ENCODE measurements at regions not wholly inside any gene's neighbourhood (a gene's known extent, or its start where the extent isn't known, plus 50 kb on each side); places are given as distances from the start of the nearest gene placed in this dataset.

DNA sequence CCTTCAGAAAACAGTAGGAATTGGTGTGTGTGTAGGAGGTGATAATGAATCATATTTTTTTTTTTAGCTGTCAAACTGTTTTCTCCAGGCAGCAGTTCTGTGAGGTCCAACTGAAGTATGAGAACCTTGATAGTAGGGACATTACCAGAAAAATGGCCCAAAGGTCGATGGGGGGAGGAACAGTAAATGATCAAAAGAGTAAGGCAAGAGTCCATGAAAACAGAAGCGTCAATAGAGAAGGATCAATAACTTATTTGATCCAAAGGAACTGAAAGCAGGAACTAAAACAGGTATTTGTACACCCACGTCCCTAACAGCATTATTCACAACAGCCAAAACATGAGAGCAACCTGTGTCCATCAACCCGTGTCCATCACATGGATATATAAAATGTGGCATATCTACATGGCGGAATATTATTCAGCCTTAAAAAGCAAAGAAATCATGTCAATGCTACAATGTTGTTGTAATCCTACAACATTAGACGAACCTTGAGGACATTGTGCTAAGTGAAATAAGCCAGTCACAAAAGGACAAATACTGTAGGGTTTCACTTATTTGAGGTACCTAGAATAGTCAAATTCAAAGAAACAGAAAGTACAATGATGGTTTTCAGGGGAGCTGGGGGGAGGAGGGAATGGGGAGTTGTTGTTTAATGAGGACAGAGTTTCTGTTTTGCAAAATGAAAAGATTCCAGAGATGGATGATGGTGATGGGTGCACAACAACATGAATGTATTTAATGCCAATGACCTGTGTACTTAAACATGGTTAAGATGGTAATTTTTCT, 214.0 kb upstream of the KLF14 start:
- Histone ChIP-seq H3K4me1 (ENCODE audit: control insufficient read depth, insufficient read depth, low read length) (no peaks in the 10 kb centered on the region), H3K9me3 (replicated peaks; ENCODE audit: control insufficient read depth, low read depth, low read length) (no peaks in the 10 kb centered on the region), H3K27ac (ENCODE audit: low read length) (no peak overlapping the region), H3K36me3 (ENCODE audit: control insufficient read depth, insufficient read depth, low read length) (no peaks in the 10 kb centered on the region), H3K4me3 (ENCODE audit: low read length) (no peak overlapping the region), H3K27me3 (ENCODE audit: control insufficient read depth, insufficient read depth, low read length) (peaks cover 3% of the 10 kb centered on the region)
- 57% methylated on average over 1 of the region's 6 CpGs for WGBS (ENCODE audit: insufficient coverage)
- DNase-seq, result no peak

DNA sequence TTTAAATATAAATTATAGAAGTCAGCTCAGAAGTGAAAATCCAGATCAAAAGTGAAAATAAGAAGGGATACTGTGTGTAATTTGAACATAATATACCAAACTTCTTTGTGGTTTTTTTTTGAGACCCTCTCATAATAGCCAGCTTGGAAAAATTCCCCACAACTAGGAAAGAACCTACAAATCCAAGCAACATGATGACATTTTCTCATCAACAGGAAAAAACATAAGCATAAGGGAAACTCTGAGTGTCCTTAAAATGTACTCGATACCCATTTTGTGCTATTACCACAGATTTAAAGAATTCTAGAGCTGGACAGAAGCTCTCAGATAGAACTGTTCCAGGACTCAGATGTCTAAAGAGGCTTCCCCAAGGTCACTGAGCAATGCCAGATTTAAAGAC, 214.8 kb upstream of the KLF14 start:
- Histone ChIP-seq H3K36me3 (ENCODE audit: control insufficient read depth, insufficient read depth, low read length) (no peaks in the 10 kb centered on the region), H3K9me3 (replicated peaks; ENCODE audit: control insufficient read depth, low read depth, low read length) (no peaks in the 10 kb centered on the region), H3K27me3 (ENCODE audit: control insufficient read depth, insufficient read depth, low read length) (peaks cover 3% of the 10 kb centered on the region), H3K27ac (ENCODE audit: low read length) (no peak overlapping the region), H3K4me1 (ENCODE audit: control insufficient read depth, insufficient read depth, low read length) (no peaks in the 10 kb centered on the region), H3K4me3 (ENCODE audit: low read length) (no peak overlapping the region)
- WGBS (ENCODE audit: insufficient coverage), result no CpG with 5 or more reads among the region's 1 CpG
- DNase-seq, result no peak

DNA sequence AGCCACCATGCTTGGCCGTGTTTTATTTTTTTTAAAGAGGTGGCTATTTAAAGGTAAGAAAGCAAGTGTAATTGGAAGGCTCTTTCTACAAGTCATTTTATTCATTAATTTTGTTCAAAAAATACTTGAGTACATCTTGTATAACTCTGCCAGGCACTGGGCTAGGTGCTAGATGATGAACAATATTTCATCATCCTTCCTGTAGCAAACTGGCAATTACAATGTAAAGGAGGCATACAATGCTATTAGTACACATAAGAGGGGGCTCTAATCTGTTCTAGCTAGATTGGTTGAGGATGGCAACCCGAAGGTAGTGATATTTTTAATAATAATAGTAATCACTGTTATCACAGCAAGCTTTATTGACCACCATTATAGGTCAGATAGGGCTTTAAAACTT, 215.5 kb upstream of the KLF14 start:
- WGBS (ENCODE audit: insufficient coverage), result no CpG with 5 or more reads among the region's 2 CpGs
- DNase-seq, result no peak
- H3K4me1 ChIP-seq (ENCODE audit: control insufficient read depth, insufficient read depth, low read length), result no peaks in the 10 kb centered on the region
- peaks cover 3% of the 10 kb centered on the region for H3K27me3 ChIP-seq (ENCODE audit: control insufficient read depth, insufficient read depth, low read length)
- no peaks in the 10 kb centered on the region for H3K36me3 ChIP-seq (ENCODE audit: control insufficient read depth, insufficient read depth, low read length)
- H3K27ac ChIP-seq (ENCODE audit: low read length), result no peak overlapping the region
- H3K4me3 ChIP-seq (ENCODE audit: low read length), result no peak overlapping the region
- H3K9me3 ChIP-seq (replicated peaks; ENCODE audit: control insufficient read depth, low read depth, low read length), result no peaks in the 10 kb centered on the region

DNA sequence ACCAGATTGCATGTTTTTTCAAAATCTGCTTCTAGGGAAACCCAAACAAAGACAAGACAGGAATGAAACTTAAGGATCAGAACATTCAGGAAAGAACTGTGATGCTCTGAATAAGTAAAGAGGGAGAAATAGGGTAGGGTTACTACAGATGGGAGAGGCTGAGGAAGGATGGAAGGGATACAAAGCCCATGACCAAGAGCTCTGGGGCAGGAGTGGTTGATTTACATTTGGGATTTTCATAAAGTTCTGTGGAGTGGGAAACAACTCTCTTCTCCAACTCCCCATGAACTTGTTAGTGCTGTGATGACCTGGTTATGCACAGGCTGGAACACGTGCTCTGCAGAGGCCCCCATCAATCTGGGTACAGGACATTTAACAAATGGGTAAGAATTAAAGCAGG, 216.0 kb upstream of the KLF14 start:
- Histone ChIP-seq H3K4me3 (ENCODE audit: low read length) (no peak overlapping the region), H3K4me1 (ENCODE audit: control insufficient read depth, insufficient read depth, low read length) (no peaks in the 10 kb centered on the region)

DNA sequence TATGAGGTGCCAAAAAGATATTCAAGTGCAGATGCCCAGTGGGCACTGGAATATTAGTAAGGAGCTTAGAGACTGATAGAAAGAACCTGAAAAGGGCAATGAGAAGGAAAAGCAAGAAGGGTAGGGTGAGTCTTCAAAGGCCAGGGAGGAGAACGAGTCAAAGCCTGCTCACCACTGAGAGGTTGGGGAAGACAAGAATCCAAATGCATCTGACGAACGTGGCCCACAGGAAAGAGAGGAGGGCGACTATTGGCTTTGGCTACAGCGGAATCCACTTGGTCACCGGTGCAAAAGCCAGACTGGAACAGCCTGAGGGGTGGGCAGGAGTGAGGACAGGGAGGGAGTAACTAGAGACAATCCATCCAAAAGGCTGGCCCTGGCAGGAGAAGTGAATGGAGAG, 216.7 kb upstream of the KLF14 start:
- no peaks in the 10 kb centered on the region for H3K27me3 ChIP-seq (ENCODE audit: control insufficient read depth, insufficient read depth, low read length)

More for the DNA sequence above, 216.0 kb upstream of the KLF14 start:
- no peak for DNase-seq
- no peaks in the 10 kb centered on the region for H3K36me3 ChIP-seq (ENCODE audit: control insufficient read depth, insufficient read depth, low read length)
- no CpG with 5 or more reads among the region's 1 CpG for WGBS (ENCODE audit: insufficient coverage)
- H3K27ac ChIP-seq (ENCODE audit: low read length), result no peak overlapping the region
- no peaks in the 10 kb centered on the region for H3K9me3 ChIP-seq (replicated peaks; ENCODE audit: control insufficient read depth, low read depth, low read length)
- H3K27me3 ChIP-seq (ENCODE audit: control insufficient read depth, insufficient read depth, low read length), result peaks cover 3% of the 10 kb centered on the region

DNA sequence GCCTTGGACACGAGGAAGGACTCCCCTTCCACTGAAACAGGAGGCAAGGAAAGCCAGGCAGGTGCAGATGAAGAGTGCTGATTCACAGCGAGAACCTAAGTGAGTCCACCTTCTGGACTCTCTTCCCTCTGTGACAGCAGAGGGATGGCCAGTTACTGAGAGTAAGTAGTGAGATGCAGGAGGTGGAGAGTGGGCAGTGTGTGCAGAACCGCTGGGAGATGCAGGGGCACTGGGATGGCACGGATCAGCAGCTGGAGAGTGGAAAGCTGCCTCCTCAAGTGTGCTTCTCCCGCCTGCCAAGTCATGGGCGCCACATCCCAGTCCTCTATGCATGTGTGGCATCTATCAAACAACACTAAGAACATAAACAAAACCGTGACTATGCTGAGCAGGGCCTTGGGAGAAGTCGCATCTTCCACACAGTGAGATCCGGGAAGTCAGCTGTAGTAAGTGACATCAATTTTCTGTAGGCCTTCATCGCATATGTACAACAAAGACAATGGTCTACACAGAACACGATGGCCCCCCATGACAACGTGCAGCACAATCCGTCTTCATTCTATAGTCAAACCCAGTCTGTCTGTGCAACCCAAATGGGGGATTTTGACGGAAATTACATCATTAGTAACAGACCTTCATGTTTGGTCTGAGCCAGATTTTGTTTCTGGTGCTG, 217.4 kb upstream of the KLF14 start:
- Histone ChIP-seq H3K27ac (ENCODE audit: low read length) (no peak overlapping the region), H3K4me3 (ENCODE audit: low read length) (no peak overlapping the region), H3K36me3 (ENCODE audit: control insufficient read depth, insufficient read depth, low read length) (no peaks in the 10 kb centered on the region), H3K27me3 (ENCODE audit: control insufficient read depth, insufficient read depth, low read length) (no peaks in the 10 kb centered on the region), H3K9me3 (replicated peaks; ENCODE audit: control insufficient read depth, low read depth, low read length) (no peaks in the 10 kb centered on the region), H3K4me1 (ENCODE audit: control insufficient read depth, insufficient read depth, low read length) (no peaks in the 10 kb centered on the region)
- no peak for DNase-seq
- WGBS (ENCODE audit: insufficient coverage), result 89% methylated on average over 12 of the region's 14 CpGs

More for the DNA sequence above, 216.7 kb upstream of the KLF14 start:
- DNase-seq, result no peak
- H3K4me3 ChIP-seq (ENCODE audit: low read length), result no peak overlapping the region
- H3K27ac ChIP-seq (ENCODE audit: low read length), result no peak overlapping the region
- no peaks in the 10 kb centered on the region for H3K36me3 ChIP-seq (ENCODE audit: control insufficient read depth, insufficient read depth, low read length)
- H3K9me3 ChIP-seq (replicated peaks; ENCODE audit: control insufficient read depth, low read depth, low read length), result no peaks in the 10 kb centered on the region
- WGBS (ENCODE audit: insufficient coverage), result 87% methylated on average over 6 of the region's 6 CpGs
- no peaks in the 10 kb centered on the region for H3K4me1 ChIP-seq (ENCODE audit: control insufficient read depth, insufficient read depth, low read length)

DNA sequence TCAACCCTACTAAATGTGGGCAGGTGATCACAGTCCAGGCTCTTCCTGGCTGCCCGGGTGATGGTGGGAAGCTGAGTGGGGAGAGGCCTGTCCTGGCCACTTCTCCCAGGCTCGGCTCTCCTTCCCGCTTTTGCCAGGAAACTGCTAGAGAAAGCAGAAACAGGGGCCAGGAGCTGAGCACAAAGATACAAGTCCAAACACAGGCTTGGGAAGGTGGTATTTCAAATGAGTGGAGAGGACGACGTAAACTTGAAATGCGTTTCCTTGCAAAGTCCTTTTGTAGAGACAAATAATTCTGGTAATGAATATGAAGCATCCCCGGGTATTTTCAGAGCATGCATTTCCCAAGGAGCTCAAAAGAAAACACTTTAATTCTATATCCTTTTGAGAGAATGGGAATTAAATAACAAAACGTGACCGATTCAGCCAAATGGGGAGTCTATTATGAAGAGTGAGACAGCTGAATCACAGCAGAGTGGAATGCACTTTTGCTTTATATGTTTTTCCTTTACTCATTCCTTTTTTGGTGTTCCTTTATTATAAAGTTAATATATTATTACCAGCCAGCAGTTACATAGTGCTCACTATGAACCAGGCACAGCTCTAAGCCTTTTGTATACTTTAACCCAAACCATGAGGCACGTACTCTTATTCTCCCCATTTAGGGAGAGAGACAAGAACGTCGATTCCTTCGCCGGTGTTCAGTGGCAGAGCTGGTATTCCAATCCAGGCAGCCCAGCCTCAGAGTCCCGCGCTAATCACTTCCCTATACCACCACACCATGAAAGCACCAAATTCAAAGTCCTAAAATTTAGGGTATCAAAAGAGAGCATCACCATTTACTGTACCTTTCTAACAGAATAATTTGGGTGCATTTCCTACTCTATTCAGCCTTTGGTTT, 218.2 kb upstream of the KLF14 start:
- Histone ChIP-seq H3K27ac (ENCODE audit: low read length) (no peak overlapping the region), H3K9me3 (replicated peaks; ENCODE audit: control insufficient read depth, low read depth, low read length) (no peaks in the 10 kb centered on the region)
- 76% methylated on average over 9 of the region's 16 CpGs for WGBS (ENCODE audit: insufficient coverage)

DNA sequence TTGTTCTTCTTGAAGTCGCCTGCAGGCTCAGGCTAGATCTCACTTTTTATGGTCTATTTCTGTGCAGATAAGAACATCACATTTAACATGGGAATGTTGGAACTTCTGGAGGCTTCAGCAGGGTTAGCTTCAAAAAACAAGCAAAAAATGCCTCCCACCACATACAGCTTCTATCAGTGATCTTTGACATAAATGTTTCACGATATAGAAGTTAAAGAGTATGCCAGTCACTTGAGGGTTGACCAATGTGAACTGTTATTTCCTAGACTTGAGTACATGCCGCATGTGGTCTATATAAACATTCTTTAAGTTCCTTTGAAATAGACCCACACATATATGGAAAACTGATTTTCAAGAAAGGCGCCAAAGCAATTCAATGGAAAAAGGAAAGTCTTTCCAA, 219.2 kb upstream of the KLF14 start:
- no peak overlapping the region for H3K4me3 ChIP-seq (ENCODE audit: low read length)
- DNase-seq, result no peak
- no peak overlapping the region for H3K27ac ChIP-seq (ENCODE audit: low read length)
- no peaks in the 10 kb centered on the region for H3K27me3 ChIP-seq (ENCODE audit: control insufficient read depth, insufficient read depth, low read length)
- no peaks in the 10 kb centered on the region for H3K36me3 ChIP-seq (ENCODE audit: control insufficient read depth, insufficient read depth, low read length)
- no peaks in the 10 kb centered on the region for H3K9me3 ChIP-seq (replicated peaks; ENCODE audit: control insufficient read depth, low read depth, low read length)
- no CpG with 5 or more reads among the region's 4 CpGs for WGBS (ENCODE audit: insufficient coverage)
- no peaks in the 10 kb centered on the region for H3K4me1 ChIP-seq (ENCODE audit: control insufficient read depth, insufficient read depth, low read length)

More for the DNA sequence above, 218.2 kb upstream of the KLF14 start:
- Histone ChIP-seq H3K4me3 (ENCODE audit: low read length) (no peak overlapping the region), H3K4me1 (ENCODE audit: control insufficient read depth, insufficient read depth, low read length) (no peaks in the 10 kb centered on the region), H3K36me3 (ENCODE audit: control insufficient read depth, insufficient read depth, low read length) (no peaks in the 10 kb centered on the region), H3K27me3 (ENCODE audit: control insufficient read depth, insufficient read depth, low read length) (no peaks in the 10 kb centered on the region)
- no peak for DNase-seq

DNA sequence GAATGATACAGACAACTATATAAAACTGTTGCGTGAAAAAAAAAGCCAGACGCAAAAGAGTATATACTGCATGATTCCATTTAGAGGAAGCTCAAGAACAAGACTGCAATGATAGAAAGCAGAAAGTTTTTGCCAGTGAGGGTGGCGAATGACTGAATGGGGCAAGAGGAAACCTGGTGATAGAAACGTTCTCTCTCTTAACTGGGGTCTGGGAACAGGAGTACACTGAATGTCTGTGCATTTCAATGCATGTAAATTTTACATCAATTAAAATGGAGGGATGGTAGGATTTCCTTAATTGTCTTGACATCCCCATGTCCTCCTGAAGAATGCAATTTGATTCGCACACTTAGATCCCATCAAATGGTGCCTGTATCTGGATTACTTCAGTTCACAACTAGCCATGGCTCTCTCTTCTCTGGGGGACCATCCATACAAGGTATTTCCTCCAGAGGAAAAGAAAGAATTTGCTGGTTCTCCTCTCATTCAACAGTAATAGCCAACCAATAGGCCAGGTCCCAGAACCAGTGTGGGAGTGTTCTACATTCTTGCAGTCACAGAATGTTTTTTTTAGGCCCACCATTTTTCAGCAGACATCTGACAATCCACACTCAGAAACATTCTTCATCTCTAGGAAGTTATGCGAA, 221.0 kb upstream of the KLF14 start:
- DNase-seq, result no peak
- H3K36me3 ChIP-seq (ENCODE audit: control insufficient read depth, insufficient read depth, low read length), result no peaks in the 10 kb centered on the region
- H3K9me3 ChIP-seq (replicated peaks; ENCODE audit: control insufficient read depth, low read depth, low read length), result no peaks in the 10 kb centered on the region
- 71% methylated on average over 1 of the region's 6 CpGs for WGBS (ENCODE audit: insufficient coverage)
- no peak overlapping the region for H3K4me3 ChIP-seq (ENCODE audit: low read length)
- H3K27me3 ChIP-seq (ENCODE audit: control insufficient read depth, insufficient read depth, low read length), result no peaks in the 10 kb centered on the region
- no peaks in the 10 kb centered on the region for H3K4me1 ChIP-seq (ENCODE audit: control insufficient read depth, insufficient read depth, low read length)
- no peak overlapping the region for H3K27ac ChIP-seq (ENCODE audit: low read length)

DNA sequence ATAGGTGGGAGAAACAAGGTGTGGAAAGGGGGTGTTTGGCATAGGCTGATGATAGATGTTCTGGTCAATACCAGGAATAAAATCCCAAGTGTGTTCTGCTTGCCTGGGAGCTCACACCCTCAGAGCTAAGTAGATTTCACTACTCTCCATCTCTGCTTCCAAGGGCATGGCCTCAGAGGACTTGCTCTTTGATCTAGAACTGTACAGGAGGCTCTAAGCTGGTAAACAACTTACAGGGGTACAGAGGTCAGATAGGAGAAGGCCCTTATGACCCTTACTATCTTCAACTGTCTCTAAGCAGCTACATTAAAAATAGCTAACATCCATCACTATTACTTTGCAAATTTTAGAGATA, 221.5 kb upstream of the KLF14 start:
- Histone ChIP-seq H3K27me3 (ENCODE audit: control insufficient read depth, insufficient read depth, low read length) (no peaks in the 10 kb centered on the region), H3K4me3 (ENCODE audit: low read length) (no peak overlapping the region), H3K36me3 (ENCODE audit: control insufficient read depth, insufficient read depth, low read length) (no peaks in the 10 kb centered on the region), H3K4me1 (ENCODE audit: control insufficient read depth, insufficient read depth, low read length) (no peaks in the 10 kb centered on the region), H3K9me3 (replicated peaks; ENCODE audit: control insufficient read depth, low read depth, low read length) (no peaks in the 10 kb centered on the region), H3K27ac (ENCODE audit: low read length) (no peak overlapping the region)
- no peak for DNase-seq
